OCI-LY7 (cell line): ENCODE measurements at regions not wholly inside any gene's neighbourhood (a gene's known extent, or its start where the extent isn't known, plus 50 kb on each side); places are given as distances from the start of the nearest gene placed in this dataset.

ENCODE experiments used
- EZH2phosphoT487 ChIP-seq: fragments of 200-600 bp; sonication (generic); IDR thresholded peaks from 2 replicates; pipeline ENCODE4 v1.6.1; 2018; ENCODE audit warnings: low read depth, borderline replicate concordance, mild to moderate bottlenecking, mixed run types, antibody characterized with exemption, low read length, moderate library complexity, mixed read lengths
- TF ChIP-seq, protein P1 (sequence below): fragments of 200-600 bp; sonication (generic); conservative IDR thresholded peaks from 2 replicates; pipeline ENCODE4 v1.5.1; 2014; ENCODE audit warnings: mild to moderate bottlenecking, antibody characterized with exemption, low read length, moderate library complexity, mixed read lengths

DNA sequence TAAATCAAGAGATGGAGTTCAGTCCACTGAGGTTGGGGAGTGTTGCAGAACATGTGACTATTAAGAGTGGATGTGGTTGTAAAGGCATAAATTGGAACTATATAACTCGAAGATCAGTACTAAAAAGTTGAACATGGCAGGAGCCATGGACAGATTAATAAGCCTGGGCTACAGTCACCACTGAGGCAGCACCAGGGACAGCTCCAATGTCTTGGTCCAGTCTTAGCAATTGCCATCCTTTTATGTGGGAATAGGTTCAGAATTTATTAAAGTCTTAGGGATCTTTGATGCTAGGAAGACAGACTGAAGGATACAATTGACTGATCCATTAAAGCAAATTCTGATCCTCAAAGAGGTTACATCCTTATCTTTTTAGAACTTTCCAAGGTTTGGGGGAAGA, 156.6 kb downstream of the ADRA2A start:
- TF ChIP-seq, protein P1, sequence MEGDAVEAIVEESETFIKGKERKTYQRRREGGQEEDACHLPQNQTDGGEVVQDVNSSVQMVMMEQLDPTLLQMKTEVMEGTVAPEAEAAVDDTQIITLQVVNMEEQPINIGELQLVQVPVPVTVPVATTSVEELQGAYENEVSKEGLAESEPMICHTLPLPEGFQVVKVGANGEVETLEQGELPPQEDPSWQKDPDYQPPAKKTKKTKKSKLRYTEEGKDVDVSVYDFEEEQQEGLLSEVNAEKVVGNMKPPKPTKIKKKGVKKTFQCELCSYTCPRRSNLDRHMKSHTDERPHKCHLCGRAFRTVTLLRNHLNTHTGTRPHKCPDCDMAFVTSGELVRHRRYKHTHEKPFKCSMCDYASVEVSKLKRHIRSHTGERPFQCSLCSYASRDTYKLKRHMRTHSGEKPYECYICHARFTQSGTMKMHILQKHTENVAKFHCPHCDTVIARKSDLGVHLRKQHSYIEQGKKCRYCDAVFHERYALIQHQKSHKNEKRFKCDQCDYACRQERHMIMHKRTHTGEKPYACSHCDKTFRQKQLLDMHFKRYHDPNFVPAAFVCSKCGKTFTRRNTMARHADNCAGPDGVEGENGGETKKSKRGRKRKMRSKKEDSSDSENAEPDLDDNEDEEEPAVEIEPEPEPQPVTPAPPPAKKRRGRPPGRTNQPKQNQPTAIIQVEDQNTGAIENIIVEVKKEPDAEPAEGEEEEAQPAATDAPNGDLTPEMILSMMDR: no peak
- TF ChIP-seq EZH2phosphoT487: no peak
